ENCODE measurements at regions not wholly inside any gene's neighbourhood (a gene's known extent, or its start where the extent isn't known, plus 50 kb on each side); places are given as distances from the start of the nearest gene placed in this dataset.

- TF ChIP-seq ZBTB33 (IDR thresholded peaks at IDR 0.05; ENCODE audit: extremely low read depth, insufficient replicate concordance, low read length) (no peak), ZFX (IDR thresholded peaks at IDR 0.05) (no peak), TCF7L2 (IDR thresholded peaks at IDR 0.05; ENCODE audit: borderline replicate concordance, extremely low read depth, insufficient read depth, insufficient read length) (no peak), YY1 (IDR thresholded peaks at IDR 0.05; ENCODE audit: extremely low read depth, insufficient replicate concordance, low read depth, low read length) (no peak), CTCF (IDR thresholded peaks at IDR 0.05 in 2 of 3, conservative IDR thresholded peaks at IDR 0.05 in 1 of 3; ENCODE audit: borderline replicate concordance in 1 of 3, insufficient read depth in 1 of 3, low read depth in 2 of 3, low read length in 2 of 3) (no peak)
Measured at GRCh38 chr4:10172278-10172921, 55.8 kb upstream of the WDR1 start (continued).

- RAD21 ChIA-PET (ENCODE audit: low non-redundant PET in 1 of 2, low total read pairs in 2 of 2, uncharacterized antibody in 2 of 2, unreplicated experiment in 2 of 2), result no interaction called here
- CTCF ChIA-PET, result interaction anchor here (1.1 to 1.7 kb wide), 3 partner anchors 13 to 383 kb away, joined by 4 read pairs; no protein-coding TSS in a partner anchor
- POLR2A ChIA-PET, result no interaction called here
- no peak for TF ChIP-seq EZH2 (IDR thresholded peaks at IDR 0.05)
- no peak for TF ChIP-seq RAD21 (IDR thresholded peaks at IDR 0.05; ENCODE audit: low read depth)
- TF ChIP-seq POLR2AphosphoS5 (IDR thresholded peaks at IDR 0.05; ENCODE audit: low read depth, low read length), result no peak
- no peak for TF ChIP-seq ZBTB33 (IDR thresholded peaks at IDR 0.05; ENCODE audit: extremely low read depth, insufficient replicate concordance, low read length)
- TF ChIP-seq CTCF (IDR thresholded peaks at IDR 0.05 in 2 of 3, conservative IDR thresholded peaks at IDR 0.05 in 1 of 3; ENCODE audit: borderline replicate concordance in 1 of 3, insufficient read depth in 1 of 3, low read depth in 2 of 3, low read length in 2 of 3), result no peak
- no peak for TF ChIP-seq SRF (IDR thresholded peaks at IDR 0.05; ENCODE audit: low read depth)
- TF ChIP-seq ZFX (IDR thresholded peaks at IDR 0.05), result no peak
- no peak for TF ChIP-seq TCF7L2 (IDR thresholded peaks at IDR 0.05; ENCODE audit: borderline replicate concordance, extremely low read depth, insufficient read depth, insufficient read length)
- TF ChIP-seq JUND (IDR thresholded peaks at IDR 0.05), result no peak
- no peak overlapping the region for H3K4me3 ChIP-seq (replicated peaks in 1 of 2; ENCODE audit: low read depth in 1 of 2, low read length in 2 of 2)
- no peaks in the 10 kb centered on the region; the same call in 1 of the 2 replicates for H3K27me3 ChIP-seq (ENCODE audit: insufficient read depth, low read length)
- H2AFZ ChIP-seq (ENCODE audit: low read depth, low read length, poor library complexity, severe bottlenecking), result no peak overlapping the region
- ATAC-seq, result no peak
- no peak overlapping the region for H3K27ac ChIP-seq (ENCODE audit: low read depth, low read length)
- no peak for DNase-seq (ENCODE audit: low read depth, low spot score)
- no peaks in the 10 kb centered on the region for H3K79me2 ChIP-seq (ENCODE audit: insufficient read depth, low read length)
- BruUV-seq (replicated peaks), result no TSS peak
- H3K9me2 ChIP-seq (ENCODE audit: insufficient read depth), result no peaks in the 10 kb centered on the region
- no peaks in the 10 kb centered on the region for H3K36me3 ChIP-seq (ENCODE audit: control insufficient read depth in 1 of 2, insufficient read depth in 2 of 2, low read length in 2 of 2)
- intact Hi-C loops (cut with micrococcal nuclease), result no loop called here
- no peaks in the 10 kb centered on the region for H3K9me3 ChIP-seq (ENCODE audit: control insufficient read depth in 1 of 2, insufficient read depth in 1 of 2, low read depth in 1 of 2, low read length in 2 of 2)
- H3K4me2 ChIP-seq (ENCODE audit: low read length), result no peak overlapping the region
- no peaks in the 10 kb centered on the region for H4K20me1 ChIP-seq (ENCODE audit: insufficient read depth)
- no peak overlapping the region for H3K9ac ChIP-seq (ENCODE audit: low read length)
- H3K4me1 ChIP-seq (ENCODE audit: control insufficient read depth in 1 of 2, insufficient read depth in 2 of 2, low read length in 2 of 2), result no peaks in the 10 kb centered on the region
Measured at GRCh38 chr4:10171055-10171454, 54.5 kb upstream of the WDR1 start.

Measured in HCT116 (cell line).